ENCODE measurements at regions not wholly inside any gene's neighbourhood (a gene's known extent, or its start where the extent isn't known, plus 50 kb on each side); places are given as distances from the start of the nearest gene placed in this dataset.

DNA sequence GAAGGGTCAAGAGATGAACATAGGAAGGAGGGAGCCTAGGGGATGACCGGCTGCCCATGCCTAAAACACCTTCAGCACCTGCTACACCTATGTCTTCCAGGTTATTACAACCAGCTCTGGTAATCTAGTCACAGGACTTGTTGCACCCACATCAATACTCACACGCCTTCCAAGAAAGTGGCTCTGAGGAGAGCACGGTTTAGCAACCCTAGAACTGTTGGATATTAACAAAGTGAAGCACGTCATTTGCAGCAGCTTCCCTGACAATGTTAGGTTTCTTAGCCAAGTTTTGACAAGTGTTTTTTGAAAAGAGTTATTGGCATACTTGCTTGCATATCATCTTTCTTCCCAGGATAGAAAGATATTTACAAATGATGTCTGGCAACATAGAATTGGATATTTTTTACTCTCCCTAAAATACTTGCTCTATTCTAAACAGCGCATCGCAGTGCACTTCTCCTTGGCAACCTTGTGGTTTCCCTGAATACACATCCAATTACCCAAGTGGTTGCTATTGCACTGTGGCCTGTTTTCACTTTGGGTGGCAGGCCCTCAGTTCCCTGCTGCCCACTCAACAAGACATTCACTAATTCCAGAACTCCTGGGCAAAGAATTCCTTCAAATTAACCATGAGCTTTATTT is 94.3 kb upstream of the ARHGAP42 start:
- Histone ChIP-seq H3K27ac (ENCODE audit: insufficient read depth, low read length) (no peak overlapping the region), H3K36me3 (ENCODE audit: control insufficient read depth, insufficient read depth, low read length) (no peaks in the 10 kb centered on the region), H2AFZ (ENCODE audit: low read length) (no peak overlapping the region), H3K4me1 (ENCODE audit: control insufficient read depth, extremely low read depth, insufficient read depth, low read length) (no peaks in the 10 kb centered on the region), H3K9ac (ENCODE audit: insufficient read depth, low read length) (no peak overlapping the region), H3K27me3 (ENCODE audit: control insufficient read depth, insufficient read depth, low read length) (no peaks in the 10 kb centered on the region), H3K4me3 (replicated peaks in 1 of 4; ENCODE audit: control extremely low read depth in 1 of 4, insufficient read depth in 1 of 4, low read depth in 3 of 4, low read length in 4 of 4) (no peak overlapping the region), H3K9me3 (ENCODE audit: control insufficient read depth, insufficient read depth, low read depth, low read length) (no peaks in the 10 kb centered on the region), H4K20me1 (ENCODE audit: control insufficient read depth, extremely low read depth, insufficient read depth, low read length) (no peaks in the 10 kb centered on the region), H3K4me2 (ENCODE audit: extremely low read depth, insufficient read depth, low read length) (no peak overlapping the region), H3K79me2 (ENCODE audit: control insufficient read depth, insufficient read depth, low read length) (no peaks in the 10 kb centered on the region)
- DNase-seq (ENCODE audit: low read depth in 2 of 2) = peak in 1 of 2 donors; percentile 68
- TF ChIP-seq, protein P1, sequence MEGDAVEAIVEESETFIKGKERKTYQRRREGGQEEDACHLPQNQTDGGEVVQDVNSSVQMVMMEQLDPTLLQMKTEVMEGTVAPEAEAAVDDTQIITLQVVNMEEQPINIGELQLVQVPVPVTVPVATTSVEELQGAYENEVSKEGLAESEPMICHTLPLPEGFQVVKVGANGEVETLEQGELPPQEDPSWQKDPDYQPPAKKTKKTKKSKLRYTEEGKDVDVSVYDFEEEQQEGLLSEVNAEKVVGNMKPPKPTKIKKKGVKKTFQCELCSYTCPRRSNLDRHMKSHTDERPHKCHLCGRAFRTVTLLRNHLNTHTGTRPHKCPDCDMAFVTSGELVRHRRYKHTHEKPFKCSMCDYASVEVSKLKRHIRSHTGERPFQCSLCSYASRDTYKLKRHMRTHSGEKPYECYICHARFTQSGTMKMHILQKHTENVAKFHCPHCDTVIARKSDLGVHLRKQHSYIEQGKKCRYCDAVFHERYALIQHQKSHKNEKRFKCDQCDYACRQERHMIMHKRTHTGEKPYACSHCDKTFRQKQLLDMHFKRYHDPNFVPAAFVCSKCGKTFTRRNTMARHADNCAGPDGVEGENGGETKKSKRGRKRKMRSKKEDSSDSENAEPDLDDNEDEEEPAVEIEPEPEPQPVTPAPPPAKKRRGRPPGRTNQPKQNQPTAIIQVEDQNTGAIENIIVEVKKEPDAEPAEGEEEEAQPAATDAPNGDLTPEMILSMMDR (conservative IDR thresholded peaks at IDR 0.05 in 1 of 2, IDR thresholded peaks at IDR 0.05 in 1 of 2; ENCODE audit: low read depth in 1 of 2, low read length in 2 of 2) = no peak

DNA sequence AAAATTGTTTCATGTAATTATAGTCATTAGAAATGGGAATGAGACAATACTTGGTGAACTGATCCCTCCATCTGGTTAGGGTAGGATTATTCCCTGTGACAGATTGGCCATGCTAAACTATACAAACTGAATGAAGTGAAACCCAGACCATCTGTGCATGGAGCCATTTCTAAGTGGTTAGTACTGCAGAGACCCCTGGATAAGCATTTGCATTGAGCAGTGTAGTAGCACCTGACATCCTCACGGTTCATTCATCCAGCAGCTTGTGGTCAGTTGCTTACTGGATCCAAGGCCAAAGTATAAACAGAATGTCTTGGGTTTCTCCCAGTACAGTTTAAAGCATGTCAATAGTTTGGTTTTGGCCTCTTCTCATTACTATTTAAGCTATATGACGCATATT is 93.8 kb upstream of the ARHGAP42 start:
- H3K4me3 ChIP-seq (replicated peaks in 1 of 4; ENCODE audit: control extremely low read depth in 1 of 4, insufficient read depth in 1 of 4, low read depth in 3 of 4, low read length in 4 of 4) = no peak overlapping the region
- H3K27me3 ChIP-seq (ENCODE audit: control insufficient read depth, insufficient read depth, low read length) = no peaks in the 10 kb centered on the region
- H3K9ac ChIP-seq (ENCODE audit: insufficient read depth, low read length) = no peak overlapping the region
- no peaks in the 10 kb centered on the region for H3K4me1 ChIP-seq (ENCODE audit: control insufficient read depth, extremely low read depth, insufficient read depth, low read length)
- peak; percentile 22 to 81 for DNase-seq (ENCODE audit: low read depth in 2 of 2)
- H3K36me3 ChIP-seq (ENCODE audit: control insufficient read depth, insufficient read depth, low read length) = no peaks in the 10 kb centered on the region
- H3K79me2 ChIP-seq (ENCODE audit: control insufficient read depth, insufficient read depth, low read length) = no peaks in the 10 kb centered on the region
- H4K20me1 ChIP-seq (ENCODE audit: control insufficient read depth, extremely low read depth, insufficient read depth, low read length) = no peaks in the 10 kb centered on the region
- TF ChIP-seq EZH2 (IDR thresholded peaks at IDR 0.05; ENCODE audit: low read length, missing control alignments) = no peak
- TF ChIP-seq, protein P1 (conservative IDR thresholded peaks at IDR 0.05 in 1 of 2, IDR thresholded peaks at IDR 0.05 in 1 of 2; ENCODE audit: low read depth in 1 of 2, low read length in 2 of 2) = no peak
- H3K9me3 ChIP-seq (ENCODE audit: control insufficient read depth, insufficient read depth, low read depth, low read length) = no peaks in the 10 kb centered on the region
- H3K4me2 ChIP-seq (ENCODE audit: extremely low read depth, insufficient read depth, low read length) = no peak overlapping the region
- no peak overlapping the region for H2AFZ ChIP-seq (ENCODE audit: low read length)
- H3K27ac ChIP-seq (ENCODE audit: insufficient read depth, low read length) = no peak overlapping the region

DNA sequence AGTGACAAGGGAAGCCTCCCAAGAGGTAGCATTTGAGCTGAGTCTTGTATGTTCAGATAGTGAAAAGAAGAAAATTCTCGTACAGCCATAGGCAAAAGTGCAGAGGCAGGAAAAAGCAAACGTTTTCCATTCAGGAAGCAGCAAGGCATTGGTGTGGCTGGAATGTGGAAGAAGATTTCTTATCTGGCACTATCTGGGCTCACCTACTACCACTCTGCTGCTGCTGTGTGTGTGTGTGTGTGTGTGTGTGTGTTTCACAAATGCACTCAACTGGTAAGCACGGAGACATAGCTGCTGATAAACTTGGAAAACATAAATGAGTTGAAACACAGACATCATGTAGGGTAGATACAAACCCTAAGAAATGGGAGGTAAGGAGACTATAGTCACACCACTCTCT is 92.8 kb upstream of the ARHGAP42 start:
- DNase-seq (ENCODE audit: low read depth in 2 of 2) = no peak
- H3K79me2 ChIP-seq (ENCODE audit: control insufficient read depth, insufficient read depth, low read length) = no peaks in the 10 kb centered on the region
- no peak overlapping the region for H2AFZ ChIP-seq (ENCODE audit: low read length)
- TF ChIP-seq, protein P1 (conservative IDR thresholded peaks at IDR 0.05 in 1 of 2, IDR thresholded peaks at IDR 0.05 in 1 of 2; ENCODE audit: low read depth in 1 of 2, low read length in 2 of 2) = no peak
- TF ChIP-seq EZH2 (IDR thresholded peaks at IDR 0.05; ENCODE audit: low read length, missing control alignments) = no peak
- H3K9ac ChIP-seq (ENCODE audit: insufficient read depth, low read length) = no peak overlapping the region
- no peaks in the 10 kb centered on the region for H3K27me3 ChIP-seq (ENCODE audit: control insufficient read depth, insufficient read depth, low read length)
- no peaks in the 10 kb centered on the region for H3K36me3 ChIP-seq (ENCODE audit: control insufficient read depth, insufficient read depth, low read length)
- H3K4me2 ChIP-seq (ENCODE audit: extremely low read depth, insufficient read depth, low read length) = no peak overlapping the region
- no peaks in the 10 kb centered on the region for H4K20me1 ChIP-seq (ENCODE audit: control insufficient read depth, extremely low read depth, insufficient read depth, low read length)
- H3K9me3 ChIP-seq (ENCODE audit: control insufficient read depth, insufficient read depth, low read depth, low read length) = no peaks in the 10 kb centered on the region
- H3K27ac ChIP-seq (ENCODE audit: insufficient read depth, low read length) = no peak overlapping the region
- H3K4me3 ChIP-seq (replicated peaks in 1 of 4; ENCODE audit: control extremely low read depth in 1 of 4, insufficient read depth in 1 of 4, low read depth in 3 of 4, low read length in 4 of 4) = no peak overlapping the region
- no peaks in the 10 kb centered on the region for H3K4me1 ChIP-seq (ENCODE audit: control insufficient read depth, extremely low read depth, insufficient read depth, low read length)
